ENCODE measurements at regions not wholly inside any gene's neighbourhood (a gene's known extent, or its start where the extent isn't known, plus 50 kb on each side); places are given as distances from the start of the nearest gene placed in this dataset.

- TF ChIP-seq CTCF (IDR thresholded peaks at IDR 0.05; ENCODE audit: insufficient read depth, low read length, poor library complexity, severe bottlenecking), result no peak
- TF ChIP-seq EZH2phosphoT487 (conservative IDR thresholded peaks at IDR 0.05; ENCODE audit: low read length), result no peak
These were observed 162.0 kb upstream of the C1orf174 start for GRCh38 chr1:4062041-4062440.
